PC-9 (cell line): ENCODE measurements at regions not wholly inside any gene's neighbourhood (a gene's known extent, or its start where the extent isn't known, plus 50 kb on each side); places are given as distances from the start of the nearest gene placed in this dataset.

Experiments used
- BruUV-seq: library from RNA; stranded (reverse); fragments of 400-500 nt; replicated peaks from 2 replicates; lab custom pipeline; 2021; lab: Mats Ljungman, UMichigan
- CTCF ChIA-PET: fragments of 300-600 bp; sonication (Branson Sonifier 250); formaldehyde crosslinking; loops from one replicate; lab custom pipeline; 2022; ENCODE audit warnings: antibody characterized with exemption; lab: Charles Lee
- POLR2A ChIA-PET: fragments of 300-600 bp; sonication (Branson Sonifier 250); formaldehyde crosslinking; loops from one replicate; lab custom pipeline; 2022; ENCODE audit warnings: antibody characterized with exemption; ENCODE audit not compliant: unreplicated experiment; lab: Charles Lee
- DNase-seq, 2 experiments: peaks; one replicate each; pipeline versions ENCODE4 v3.0.0 to v3.0.0-alpha.2; 2015 to 2022; ENCODE audit warnings: mixed read lengths in 1 of 2
- H2AFZ ChIP-seq: fragments of 200-600 bp; sonication (generic); 2 replicates; pipeline ENCODE4 v1.8.1; 2017; ENCODE audit warnings: antibody characterized with exemption
- H3F3A ChIP-seq: fragments of 200-600 bp; sonication (generic); 2 replicates; pipeline ENCODE4 v1.8.1; 2017; ENCODE audit warnings: antibody characterized with exemption, mild to moderate bottlenecking, low read depth; ENCODE audit not compliant: insufficient read depth
- H3K27ac ChIP-seq: fragments of 200-600 bp; sonication (generic); 2 replicates; pipeline ENCODE4 v1.6.1; 2016; ENCODE audit warnings: mixed run types
- H3K27me3 ChIP-seq: fragments of 200-600 bp; sonication (generic); 2 replicates; pipeline ENCODE4 v1.6.1; 2016; ENCODE audit warnings: low read depth, mixed run types; ENCODE audit not compliant: insufficient read depth
- H3K36me3 ChIP-seq: fragments of 200-600 bp; sonication (generic); 2 replicates; pipeline ENCODE4 v1.6.1; 2016; ENCODE audit warnings: low read depth, mixed run types
- H3K4me1 ChIP-seq: fragments of 200-600 bp; sonication (generic); replicated peaks from 2 replicates; pipeline ENCODE4 v1.6.1; 2016; ENCODE audit warnings: mixed run types; ENCODE audit not compliant: insufficient read depth
- H3K4me2 ChIP-seq: fragments of 200-600 bp; sonication (generic); 2 replicates; pipeline ENCODE4 v1.6.1; 2017; ENCODE audit warnings: mixed run types
- H3K4me3 ChIP-seq: fragments of 200-600 bp; sonication (generic); 2 replicates; pipeline ENCODE4 v1.6.1; 2016; ENCODE audit warnings: mixed run types
- H3K79me2 ChIP-seq: fragments of 200-600 bp; sonication (generic); 2 replicates; pipeline ENCODE4 v1.6.1; 2017; ENCODE audit warnings: low read depth, mixed run types
- H3K9me2 ChIP-seq: fragments of 200-600 bp; sonication (generic); 2 replicates; pipeline ENCODE4 v1.8.1; 2017; ENCODE audit warnings: mild to moderate bottlenecking; ENCODE audit not compliant: insufficient read depth
- H3K9me3 ChIP-seq: fragments of 200-600 bp; sonication (generic); 2 replicates; pipeline ENCODE4 v1.8.1; 2016; ENCODE audit warnings: low read depth; ENCODE audit not compliant: insufficient read depth
- H4K20me1 ChIP-seq: fragments of 200-600 bp; sonication (generic); 2 replicates; pipeline ENCODE4 v1.8.1; 2017; ENCODE audit not compliant: insufficient read depth
- EZH2 ChIP-seq: fragments of 200-600 bp; sonication (generic); IDR thresholded peaks from 2 replicates; pipeline ENCODE4 v1.8.0; 2017; ENCODE audit warnings: antibody characterized with exemption, low read depth
- intact Hi-C: fragments of 100-400 bp; cut with micrococcal nuclease; formaldehyde crosslinking; loops from one replicate; pipeline ENCODE4 v1.10.0; 2022; ENCODE audit not compliant: unreplicated experiment
- TF ChIP-seq, protein P1 (sequence below): fragments of 200-600 bp; sonication (generic); conservative IDR thresholded peaks from 2 replicates; pipeline ENCODE4 v1.6.1; 2017; ENCODE audit warnings: mixed run types, antibody characterized with exemption, mild to moderate bottlenecking, moderate library complexity

DNA sequence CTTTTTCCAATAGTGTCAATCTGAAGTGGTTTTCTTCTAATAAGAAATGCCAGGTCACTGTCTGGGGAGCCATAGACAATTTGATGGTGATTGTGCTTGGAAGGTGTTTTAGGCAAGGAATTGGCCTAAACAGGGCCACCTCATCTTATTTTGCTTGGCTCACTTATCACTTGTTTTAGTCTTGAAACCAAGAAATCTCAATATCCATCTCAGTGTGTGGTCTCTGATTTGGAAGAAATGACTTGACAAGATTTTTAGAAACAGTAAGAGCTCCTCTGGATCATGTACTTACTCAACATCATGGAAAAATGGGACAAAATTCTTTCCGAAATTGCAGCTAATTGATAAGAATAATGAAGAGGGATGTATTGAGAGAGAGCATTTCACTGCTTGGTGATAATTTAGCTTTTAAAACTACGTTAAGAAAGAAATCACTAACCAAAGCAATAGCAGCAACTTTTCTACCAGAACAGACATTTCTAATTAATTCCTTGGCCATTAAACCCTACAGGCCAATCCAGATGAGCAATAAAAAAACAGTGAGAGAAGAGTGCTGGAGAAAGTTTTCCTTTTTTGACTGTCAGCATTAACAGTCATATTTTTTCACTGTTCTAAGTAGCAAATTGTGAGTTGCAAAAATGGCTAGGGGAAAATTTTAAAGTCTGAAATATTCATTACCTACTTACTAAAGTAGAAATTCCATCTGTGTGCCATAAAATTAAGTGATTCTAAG lies 157.3 kb downstream of the AEBP2 start:
- no peaks in the 10 kb centered on the region for H3K4me1 ChIP-seq
- no peak for DNase-seq
- H3K4me2 ChIP-seq: no peak overlapping the region
- no TSS peak for BruUV-seq
- TF ChIP-seq, protein P1, sequence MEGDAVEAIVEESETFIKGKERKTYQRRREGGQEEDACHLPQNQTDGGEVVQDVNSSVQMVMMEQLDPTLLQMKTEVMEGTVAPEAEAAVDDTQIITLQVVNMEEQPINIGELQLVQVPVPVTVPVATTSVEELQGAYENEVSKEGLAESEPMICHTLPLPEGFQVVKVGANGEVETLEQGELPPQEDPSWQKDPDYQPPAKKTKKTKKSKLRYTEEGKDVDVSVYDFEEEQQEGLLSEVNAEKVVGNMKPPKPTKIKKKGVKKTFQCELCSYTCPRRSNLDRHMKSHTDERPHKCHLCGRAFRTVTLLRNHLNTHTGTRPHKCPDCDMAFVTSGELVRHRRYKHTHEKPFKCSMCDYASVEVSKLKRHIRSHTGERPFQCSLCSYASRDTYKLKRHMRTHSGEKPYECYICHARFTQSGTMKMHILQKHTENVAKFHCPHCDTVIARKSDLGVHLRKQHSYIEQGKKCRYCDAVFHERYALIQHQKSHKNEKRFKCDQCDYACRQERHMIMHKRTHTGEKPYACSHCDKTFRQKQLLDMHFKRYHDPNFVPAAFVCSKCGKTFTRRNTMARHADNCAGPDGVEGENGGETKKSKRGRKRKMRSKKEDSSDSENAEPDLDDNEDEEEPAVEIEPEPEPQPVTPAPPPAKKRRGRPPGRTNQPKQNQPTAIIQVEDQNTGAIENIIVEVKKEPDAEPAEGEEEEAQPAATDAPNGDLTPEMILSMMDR: no peak
- TF ChIP-seq EZH2: no peak
- H3F3A ChIP-seq: no peaks in the 10 kb centered on the region
- H3K79me2 ChIP-seq: no peaks in the 10 kb centered on the region
- no peaks in the 10 kb centered on the region for H3K9me2 ChIP-seq
- intact Hi-C loops: no loop called here
- no peaks in the 10 kb centered on the region for H4K20me1 ChIP-seq
- H3K4me3 ChIP-seq: no peak overlapping the region
- H3K27ac ChIP-seq: no peak overlapping the region
- H3K36me3 ChIP-seq: no peaks in the 10 kb centered on the region
- no peak overlapping the region for H2AFZ ChIP-seq
- H3K9me3 ChIP-seq: no peaks in the 10 kb centered on the region
- CTCF ChIA-PET: no interaction called here
- POLR2A ChIA-PET: interaction anchor here (0.6 kb wide), 1 partner anchor 26 kb away, joined by 3 read pairs; no protein-coding TSS in a partner anchor
- no peaks in the 10 kb centered on the region for H3K27me3 ChIP-seq

DNA sequence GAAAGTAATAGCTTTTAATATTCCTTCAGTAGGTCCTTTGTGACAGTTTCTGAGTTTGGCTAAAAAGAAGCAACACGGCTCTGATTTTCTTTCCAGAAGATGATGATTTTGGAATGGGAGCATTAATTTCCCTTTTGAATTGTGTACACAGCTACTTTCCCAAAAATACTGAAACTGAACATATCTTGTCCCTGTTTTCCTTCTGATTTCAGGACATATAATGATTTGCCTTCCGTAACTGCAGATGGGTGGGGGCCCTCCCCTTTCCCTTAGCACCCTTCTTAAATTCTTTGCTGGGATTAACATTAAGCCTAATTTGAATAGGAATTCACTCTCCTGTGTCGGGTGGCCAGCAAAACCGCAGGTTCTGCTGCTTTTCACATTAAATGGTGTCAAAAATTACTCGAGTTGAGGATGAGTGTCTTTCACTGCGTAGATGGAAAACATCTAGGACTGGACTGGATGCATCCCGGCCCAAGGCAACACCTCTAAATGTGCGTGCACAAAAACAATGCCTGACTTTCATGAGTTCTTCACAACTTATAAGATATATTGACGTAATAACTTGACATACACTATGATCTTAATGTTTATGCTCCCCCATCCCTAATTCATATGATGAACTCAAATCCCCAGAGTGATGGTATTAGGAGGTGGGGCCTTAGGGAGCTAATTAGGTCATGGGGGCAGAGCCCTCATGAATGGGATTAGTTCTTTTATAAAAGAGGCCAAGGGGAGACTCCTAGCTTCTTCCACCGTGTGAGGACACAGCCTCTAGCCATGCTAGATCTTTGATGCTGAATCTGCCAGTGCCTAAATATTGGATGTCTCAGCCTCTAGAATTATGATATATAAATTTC lies 158.1 kb downstream of the AEBP2 start:
- Histone ChIP-seq H3F3A (no peaks in the 10 kb centered on the region), H4K20me1 (no peaks in the 10 kb centered on the region), H3K4me1 (no peaks in the 10 kb centered on the region), H3K9me3 (no peaks in the 10 kb centered on the region), H2AFZ (no peak overlapping the region), H3K4me3 (no peak overlapping the region), H3K9me2 (no peaks in the 10 kb centered on the region), H3K27ac (no peak overlapping the region), H3K27me3 (no peaks in the 10 kb centered on the region), H3K4me2 (no peak overlapping the region), H3K36me3 (no peaks in the 10 kb centered on the region), H3K79me2 (no peaks in the 10 kb centered on the region)
- ChIA-PET CTCF (interaction anchor here (0.6 kb wide), 1 partner anchor 22 kb away, joined by 5 read pairs; no protein-coding TSS in a partner anchor), POLR2A (interaction anchor here (0.6 to 0.7 kb wide), 2 partner anchors 27 to 43 kb away, joined by 3 read pairs; no protein-coding TSS in a partner anchor)
- BruUV-seq: no TSS peak
- intact Hi-C loops: no loop called here
- DNase-seq: no peak
- TF ChIP-seq, protein P1: no peak
- no peak for TF ChIP-seq EZH2

DNA sequence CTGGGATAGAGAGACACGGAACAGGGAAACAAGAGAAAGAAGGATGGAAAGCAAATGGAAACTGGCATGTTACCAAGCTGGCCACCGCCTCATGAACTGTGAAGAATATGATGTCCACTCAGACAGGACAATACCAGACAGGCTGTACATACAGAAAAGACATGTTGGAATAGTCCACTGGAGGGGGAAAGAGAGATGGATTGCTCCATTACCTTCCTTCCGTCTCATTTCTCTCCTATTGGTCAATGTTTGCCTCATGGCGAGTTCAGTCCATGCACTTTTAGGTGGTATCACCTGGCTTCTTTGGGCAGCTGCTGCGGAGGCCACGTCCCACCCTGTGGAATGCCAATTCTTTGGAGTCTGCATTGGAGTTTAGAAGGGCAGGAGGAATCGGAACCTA lies 166.4 kb downstream of the AEBP2 start:
- H3K27me3 ChIP-seq: no peaks in the 10 kb centered on the region
- H3K4me1 ChIP-seq: no peaks in the 10 kb centered on the region
- no peaks in the 10 kb centered on the region for H3K79me2 ChIP-seq
- POLR2A ChIA-PET: no interaction called here
- CTCF ChIA-PET: no interaction called here
- no peak for DNase-seq
- H3K4me2 ChIP-seq: no peak overlapping the region
- BruUV-seq: no TSS peak
- H3F3A ChIP-seq: no peaks in the 10 kb centered on the region
- H3K27ac ChIP-seq: no peak overlapping the region
- no peaks in the 10 kb centered on the region for H3K36me3 ChIP-seq
- H4K20me1 ChIP-seq: no peaks in the 10 kb centered on the region
- no peak for TF ChIP-seq EZH2
- TF ChIP-seq, protein P1: no peak
- no peaks in the 10 kb centered on the region; the same call in 1 of the 2 replicates for H3K9me3 ChIP-seq
- no peak overlapping the region for H3K4me3 ChIP-seq
- H3K9me2 ChIP-seq: no peaks in the 10 kb centered on the region
- intact Hi-C loops: no loop called here
- H2AFZ ChIP-seq: no peak overlapping the region
